ENCODE measurements at regions not wholly inside any gene's neighbourhood (a gene's known extent, or its start where the extent isn't known, plus 50 kb on each side); places are given as distances from the start of the nearest gene placed in this dataset.

DNA sequence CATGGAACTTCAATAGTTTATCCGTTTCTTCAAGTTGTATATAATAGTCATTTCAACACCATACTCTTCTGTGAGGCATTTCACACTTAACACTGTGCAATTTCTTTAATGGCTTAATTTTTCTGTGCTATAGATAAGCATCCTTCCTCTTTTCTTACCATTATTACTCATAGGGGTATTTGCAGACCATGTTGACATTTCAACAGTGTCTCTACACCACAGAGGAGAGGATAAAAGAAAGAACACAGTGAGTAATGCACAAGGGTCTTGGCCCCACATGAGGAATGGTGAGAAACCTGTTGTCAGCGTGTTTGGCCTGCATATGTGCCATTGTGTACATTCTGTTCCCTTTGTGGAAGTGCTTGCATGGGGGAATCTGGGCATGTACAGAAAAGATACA, 421.5 kb upstream of the MDGA2 start:
- TF ChIP-seq, protein P1, sequence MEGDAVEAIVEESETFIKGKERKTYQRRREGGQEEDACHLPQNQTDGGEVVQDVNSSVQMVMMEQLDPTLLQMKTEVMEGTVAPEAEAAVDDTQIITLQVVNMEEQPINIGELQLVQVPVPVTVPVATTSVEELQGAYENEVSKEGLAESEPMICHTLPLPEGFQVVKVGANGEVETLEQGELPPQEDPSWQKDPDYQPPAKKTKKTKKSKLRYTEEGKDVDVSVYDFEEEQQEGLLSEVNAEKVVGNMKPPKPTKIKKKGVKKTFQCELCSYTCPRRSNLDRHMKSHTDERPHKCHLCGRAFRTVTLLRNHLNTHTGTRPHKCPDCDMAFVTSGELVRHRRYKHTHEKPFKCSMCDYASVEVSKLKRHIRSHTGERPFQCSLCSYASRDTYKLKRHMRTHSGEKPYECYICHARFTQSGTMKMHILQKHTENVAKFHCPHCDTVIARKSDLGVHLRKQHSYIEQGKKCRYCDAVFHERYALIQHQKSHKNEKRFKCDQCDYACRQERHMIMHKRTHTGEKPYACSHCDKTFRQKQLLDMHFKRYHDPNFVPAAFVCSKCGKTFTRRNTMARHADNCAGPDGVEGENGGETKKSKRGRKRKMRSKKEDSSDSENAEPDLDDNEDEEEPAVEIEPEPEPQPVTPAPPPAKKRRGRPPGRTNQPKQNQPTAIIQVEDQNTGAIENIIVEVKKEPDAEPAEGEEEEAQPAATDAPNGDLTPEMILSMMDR (IDR thresholded peaks at IDR 0.05), result no peak
- no peak for TF ChIP-seq POLR2A (IDR thresholded peaks at IDR 0.05)
- no peak for TF ChIP-seq EP300 (IDR thresholded peaks at IDR 0.05)

Measured in upper lobe of left lung (tissue), 4 donors.